ENCODE measurements at regions not wholly inside any gene's neighbourhood (a gene's known extent, or its start where the extent isn't known, plus 50 kb on each side); places are given as distances from the start of the nearest gene placed in this dataset.

- TF ChIP-seq, protein P1, sequence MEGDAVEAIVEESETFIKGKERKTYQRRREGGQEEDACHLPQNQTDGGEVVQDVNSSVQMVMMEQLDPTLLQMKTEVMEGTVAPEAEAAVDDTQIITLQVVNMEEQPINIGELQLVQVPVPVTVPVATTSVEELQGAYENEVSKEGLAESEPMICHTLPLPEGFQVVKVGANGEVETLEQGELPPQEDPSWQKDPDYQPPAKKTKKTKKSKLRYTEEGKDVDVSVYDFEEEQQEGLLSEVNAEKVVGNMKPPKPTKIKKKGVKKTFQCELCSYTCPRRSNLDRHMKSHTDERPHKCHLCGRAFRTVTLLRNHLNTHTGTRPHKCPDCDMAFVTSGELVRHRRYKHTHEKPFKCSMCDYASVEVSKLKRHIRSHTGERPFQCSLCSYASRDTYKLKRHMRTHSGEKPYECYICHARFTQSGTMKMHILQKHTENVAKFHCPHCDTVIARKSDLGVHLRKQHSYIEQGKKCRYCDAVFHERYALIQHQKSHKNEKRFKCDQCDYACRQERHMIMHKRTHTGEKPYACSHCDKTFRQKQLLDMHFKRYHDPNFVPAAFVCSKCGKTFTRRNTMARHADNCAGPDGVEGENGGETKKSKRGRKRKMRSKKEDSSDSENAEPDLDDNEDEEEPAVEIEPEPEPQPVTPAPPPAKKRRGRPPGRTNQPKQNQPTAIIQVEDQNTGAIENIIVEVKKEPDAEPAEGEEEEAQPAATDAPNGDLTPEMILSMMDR (IDR thresholded peaks at IDR 0.05) = no peak
- TF ChIP-seq POLR2AphosphoS5 (IDR thresholded peaks at IDR 0.05; ENCODE audit: low read depth, low read length) (no peak), SIN3A (IDR thresholded peaks at IDR 0.05; ENCODE audit: borderline replicate concordance, insufficient read depth, low read depth, low read length) (no peak), TCF7L2 (IDR thresholded peaks at IDR 0.05; ENCODE audit: low read depth, low read length) (no peak)
Measured at GRCh38 chr11:122007601-122008071, 108.4 kb downstream of the BLID start.

Measured in Panc1 (cell line).